ENCODE measurements at regions not wholly inside any gene's neighbourhood (a gene's known extent, or its start where the extent isn't known, plus 50 kb on each side); places are given as distances from the start of the nearest gene placed in this dataset.

- no peaks in the 10 kb centered on the region for H3K4me1 ChIP-seq (ENCODE audit: control insufficient read depth in 2 of 2, insufficient read depth in 2 of 2, low read length in 2 of 2)
- no peaks in the 10 kb centered on the region for H3K36me3 ChIP-seq (ENCODE audit: control insufficient read depth in 2 of 2, insufficient read depth in 2 of 2, low read length in 2 of 2)
Measured at GRCh38 chr14:98348505-98348904, 923.5 kb downstream of the BCL11B start.

DNA sequence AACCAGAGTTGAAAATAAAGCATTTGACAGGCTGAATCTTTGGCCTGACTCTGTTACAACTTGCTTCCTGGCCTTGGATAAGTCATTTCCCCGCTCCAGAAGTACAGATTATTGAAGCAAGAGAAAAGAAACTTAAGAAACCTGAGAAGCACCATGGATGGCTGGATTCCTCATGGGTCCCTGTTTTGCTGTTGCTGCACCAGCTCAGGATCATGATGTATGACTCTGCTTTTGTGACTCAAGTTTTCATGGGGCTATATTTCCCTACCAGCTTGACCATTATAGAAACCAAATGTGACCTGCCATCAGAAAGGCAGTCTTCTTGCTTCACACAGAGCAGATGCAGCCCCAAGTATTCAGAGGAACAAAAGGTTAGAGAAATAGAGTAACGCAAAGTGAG is 921.8 kb downstream of the BCL11B start:
- Histone ChIP-seq H3K36me3 (ENCODE audit: control insufficient read depth in 2 of 2, insufficient read depth in 2 of 2, low read length in 2 of 2) (no peaks in the 10 kb centered on the region), H3K4me1 (ENCODE audit: control insufficient read depth in 2 of 2, insufficient read depth in 2 of 2, low read length in 2 of 2) (no peaks in the 10 kb centered on the region), H3K27ac (ENCODE audit: low read depth in 2 of 2, low read length in 2 of 2) (no peak overlapping the region), H3K4me3 (ENCODE audit: low read length in 2 of 2) (no peak overlapping the region), H3K9ac (ENCODE audit: low read depth in 1 of 2, low read length in 2 of 2) (no peak overlapping the region), H3K27me3 (ENCODE audit: control insufficient read depth in 2 of 2, insufficient read depth in 2 of 2, low read length in 2 of 2) (no peaks in the 10 kb centered on the region), H3K9me3 (ENCODE audit: control insufficient read depth in 2 of 2, low read length in 2 of 2) (no peaks in the 10 kb centered on the region)

More at GRCh38 chr14:98348505-98348904, 923.5 kb downstream of the BCL11B start:
- Histone ChIP-seq H3K4me3 (ENCODE audit: low read length in 2 of 2) (no peak overlapping the region), H3K27me3 (ENCODE audit: control insufficient read depth in 2 of 2, insufficient read depth in 2 of 2, low read length in 2 of 2) (no peaks in the 10 kb centered on the region), H3K27ac (ENCODE audit: low read depth in 2 of 2, low read length in 2 of 2) (no peak overlapping the region), H3K9ac (ENCODE audit: low read depth in 1 of 2, low read length in 2 of 2) (no peak overlapping the region), H3K9me3 (ENCODE audit: control insufficient read depth in 2 of 2, low read length in 2 of 2) (no peaks in the 10 kb centered on the region)

- H3K27me3 ChIP-seq (ENCODE audit: control insufficient read depth in 2 of 2, insufficient read depth in 2 of 2, low read length in 2 of 2): no peaks in the 10 kb centered on the region
- H3K4me3 ChIP-seq (ENCODE audit: low read length in 2 of 2): no peak overlapping the region
Measured at GRCh38 chr14:98364961-98365360, 907.0 kb downstream of the BCL11B start.

GRCh38 chr14:98366429-98366828 is 905.6 kb downstream of the BCL11B start:
- no peaks in the 10 kb centered on the region for H3K27me3 ChIP-seq (ENCODE audit: control insufficient read depth in 2 of 2, insufficient read depth in 2 of 2, low read length in 2 of 2)
- no peaks in the 10 kb centered on the region for H3K9me3 ChIP-seq (ENCODE audit: control insufficient read depth in 2 of 2, low read length in 2 of 2)
- H3K9ac ChIP-seq (ENCODE audit: low read depth in 1 of 2, low read length in 2 of 2): no peak overlapping the region
- H3K4me1 ChIP-seq (ENCODE audit: control insufficient read depth in 2 of 2, insufficient read depth in 2 of 2, low read length in 2 of 2): no peaks in the 10 kb centered on the region
- no peaks in the 10 kb centered on the region for H3K36me3 ChIP-seq (ENCODE audit: control insufficient read depth in 2 of 2, insufficient read depth in 2 of 2, low read length in 2 of 2)
- H3K27ac ChIP-seq (ENCODE audit: low read depth in 2 of 2, low read length in 2 of 2): no peak overlapping the region
- H3K4me3 ChIP-seq (ENCODE audit: low read length in 2 of 2): no peak overlapping the region

More at GRCh38 chr14:98364961-98365360, 907.0 kb downstream of the BCL11B start:
- Histone ChIP-seq H3K4me1 (ENCODE audit: control insufficient read depth in 2 of 2, insufficient read depth in 2 of 2, low read length in 2 of 2) (no peaks in the 10 kb centered on the region), H3K9me3 (ENCODE audit: control insufficient read depth in 2 of 2, low read length in 2 of 2) (no peaks in the 10 kb centered on the region), H3K27ac (ENCODE audit: low read depth in 2 of 2, low read length in 2 of 2) (no peak overlapping the region), H3K36me3 (ENCODE audit: control insufficient read depth in 2 of 2, insufficient read depth in 2 of 2, low read length in 2 of 2) (no peaks in the 10 kb centered on the region), H3K9ac (ENCODE audit: low read depth in 1 of 2, low read length in 2 of 2) (no peak overlapping the region)

DNA sequence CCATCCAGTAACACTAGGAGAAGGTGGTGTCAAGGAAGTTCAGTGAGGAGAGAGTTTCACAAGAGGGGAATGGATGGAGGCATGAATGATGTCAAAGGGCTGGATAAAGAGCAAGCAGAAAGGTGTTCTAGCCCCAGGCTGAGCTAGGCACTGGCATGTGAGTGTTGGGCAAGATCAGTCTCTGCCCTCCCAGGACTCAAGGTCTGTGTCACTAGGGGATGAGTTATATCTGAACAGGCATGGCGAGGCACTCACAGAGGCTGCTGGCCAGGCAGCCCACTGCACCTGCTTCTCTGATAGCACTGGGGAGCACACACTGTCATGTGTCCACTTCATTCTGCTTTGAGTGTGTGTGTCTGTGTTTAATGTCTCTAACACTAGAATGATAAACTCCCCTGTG is 903.8 kb downstream of the BCL11B start:
- no peaks in the 10 kb centered on the region for H3K27me3 ChIP-seq (ENCODE audit: control insufficient read depth in 2 of 2, insufficient read depth in 2 of 2, low read length in 2 of 2)
- H3K4me1 ChIP-seq (ENCODE audit: control insufficient read depth in 2 of 2, insufficient read depth in 2 of 2, low read length in 2 of 2): no peaks in the 10 kb centered on the region
- H3K36me3 ChIP-seq (ENCODE audit: control insufficient read depth in 2 of 2, insufficient read depth in 2 of 2, low read length in 2 of 2): no peaks in the 10 kb centered on the region
- H3K27ac ChIP-seq (ENCODE audit: low read depth in 2 of 2, low read length in 2 of 2): no peak overlapping the region
- H3K4me3 ChIP-seq (ENCODE audit: low read length in 2 of 2): no peak overlapping the region
- H3K9ac ChIP-seq (ENCODE audit: low read depth in 1 of 2, low read length in 2 of 2): no peak overlapping the region
- H3K9me3 ChIP-seq (ENCODE audit: control insufficient read depth in 2 of 2, low read length in 2 of 2): no peaks in the 10 kb centered on the region

DNA sequence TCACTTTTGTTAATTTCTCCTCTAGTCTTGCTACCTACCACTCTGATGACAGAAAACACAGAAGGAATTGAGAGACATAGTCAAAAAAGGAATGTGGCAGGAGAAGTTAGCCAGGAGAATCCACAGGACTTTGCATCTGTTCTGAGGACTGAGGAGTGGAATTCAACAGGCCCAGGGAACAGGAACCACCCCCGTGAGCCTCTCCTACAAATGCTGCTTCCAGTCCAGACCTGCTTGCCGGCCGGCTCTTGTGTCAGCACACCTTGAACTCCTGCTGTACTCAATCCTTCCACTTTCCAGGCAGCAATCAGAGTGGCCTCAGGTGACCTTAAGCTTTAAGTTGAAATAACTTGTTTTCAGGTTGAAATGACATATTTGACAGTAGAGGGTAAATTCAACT is 903.1 kb downstream of the BCL11B start:
- no peaks in the 10 kb centered on the region for H3K4me1 ChIP-seq (ENCODE audit: control insufficient read depth in 2 of 2, insufficient read depth in 2 of 2, low read length in 2 of 2)
- H3K4me3 ChIP-seq (ENCODE audit: low read length in 2 of 2): no peak overlapping the region
- no peaks in the 10 kb centered on the region for H3K27me3 ChIP-seq (ENCODE audit: control insufficient read depth in 2 of 2, insufficient read depth in 2 of 2, low read length in 2 of 2)
- no peak overlapping the region for H3K27ac ChIP-seq (ENCODE audit: low read depth in 2 of 2, low read length in 2 of 2)
- no peaks in the 10 kb centered on the region for H3K9me3 ChIP-seq (ENCODE audit: control insufficient read depth in 2 of 2, low read length in 2 of 2)
- no peak overlapping the region for H3K9ac ChIP-seq (ENCODE audit: low read depth in 1 of 2, low read length in 2 of 2)
- H3K36me3 ChIP-seq (ENCODE audit: control insufficient read depth in 2 of 2, insufficient read depth in 2 of 2, low read length in 2 of 2): no peaks in the 10 kb centered on the region

DNA sequence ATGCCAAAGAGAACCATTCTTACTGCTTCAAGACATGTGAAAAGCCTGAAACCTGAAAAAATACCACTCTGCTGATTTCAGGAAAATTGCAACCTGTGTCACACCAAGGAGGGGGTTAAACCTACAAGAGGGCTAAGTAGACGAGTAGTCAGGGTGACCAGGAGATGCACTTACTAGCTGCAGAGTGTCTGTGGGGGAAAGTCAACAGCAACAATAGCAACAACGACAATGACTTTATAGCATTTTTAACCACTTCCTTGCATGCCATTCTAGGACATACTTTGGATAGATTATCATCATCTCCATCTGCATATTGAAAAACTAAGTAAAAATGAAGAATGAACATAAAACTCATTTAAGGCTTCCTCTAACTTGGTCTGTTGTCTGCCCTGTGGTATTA is 902.7 kb downstream of the BCL11B start:
- Histone ChIP-seq H3K4me1 (ENCODE audit: control insufficient read depth in 2 of 2, insufficient read depth in 2 of 2, low read length in 2 of 2) (no peaks in the 10 kb centered on the region), H3K36me3 (ENCODE audit: control insufficient read depth in 2 of 2, insufficient read depth in 2 of 2, low read length in 2 of 2) (no peaks in the 10 kb centered on the region), H3K9me3 (ENCODE audit: control insufficient read depth in 2 of 2, low read length in 2 of 2) (no peaks in the 10 kb centered on the region), H3K27ac (ENCODE audit: low read depth in 2 of 2, low read length in 2 of 2) (no peak overlapping the region), H3K9ac (ENCODE audit: low read depth in 1 of 2, low read length in 2 of 2) (no peak overlapping the region), H3K27me3 (ENCODE audit: control insufficient read depth in 2 of 2, insufficient read depth in 2 of 2, low read length in 2 of 2) (no peaks in the 10 kb centered on the region), H3K4me3 (ENCODE audit: low read length in 2 of 2) (no peak overlapping the region)

GRCh38 chr14:98370352-98370751 is 901.6 kb downstream of the BCL11B start:
- Histone ChIP-seq H3K27me3 (ENCODE audit: control insufficient read depth in 2 of 2, insufficient read depth in 2 of 2, low read length in 2 of 2) (no peaks in the 10 kb centered on the region), H3K36me3 (ENCODE audit: control insufficient read depth in 2 of 2, insufficient read depth in 2 of 2, low read length in 2 of 2) (no peaks in the 10 kb centered on the region), H3K27ac (ENCODE audit: low read depth in 2 of 2, low read length in 2 of 2) (no peak overlapping the region), H3K4me1 (ENCODE audit: control insufficient read depth in 2 of 2, insufficient read depth in 2 of 2, low read length in 2 of 2) (no peaks in the 10 kb centered on the region), H3K4me3 (ENCODE audit: low read length in 2 of 2) (no peak overlapping the region), H3K9me3 (ENCODE audit: control insufficient read depth in 2 of 2, low read length in 2 of 2) (no peaks in the 10 kb centered on the region), H3K9ac (ENCODE audit: low read depth in 1 of 2, low read length in 2 of 2) (no peak overlapping the region)

GRCh38 chr14:98371141-98371540 is 900.9 kb downstream of the BCL11B start:
- no peaks in the 10 kb centered on the region for H3K36me3 ChIP-seq (ENCODE audit: control insufficient read depth in 2 of 2, insufficient read depth in 2 of 2, low read length in 2 of 2)
- H3K9ac ChIP-seq (ENCODE audit: low read depth in 1 of 2, low read length in 2 of 2): no peak overlapping the region
- no peaks in the 10 kb centered on the region for H3K9me3 ChIP-seq (ENCODE audit: control insufficient read depth in 2 of 2, low read length in 2 of 2)
- no peak overlapping the region for H3K27ac ChIP-seq (ENCODE audit: low read depth in 2 of 2, low read length in 2 of 2)
- H3K27me3 ChIP-seq (ENCODE audit: control insufficient read depth in 2 of 2, insufficient read depth in 2 of 2, low read length in 2 of 2): no peaks in the 10 kb centered on the region
- H3K4me1 ChIP-seq (ENCODE audit: control insufficient read depth in 2 of 2, insufficient read depth in 2 of 2, low read length in 2 of 2): no peaks in the 10 kb centered on the region
- no peak overlapping the region for H3K4me3 ChIP-seq (ENCODE audit: low read length in 2 of 2)

- no peak overlapping the region for H3K9ac ChIP-seq (ENCODE audit: low read depth in 1 of 2, low read length in 2 of 2)
- no peak overlapping the region for H3K4me3 ChIP-seq (ENCODE audit: low read length in 2 of 2)
- H3K36me3 ChIP-seq (ENCODE audit: control insufficient read depth in 2 of 2, insufficient read depth in 2 of 2, low read length in 2 of 2): no peaks in the 10 kb centered on the region
- no peak overlapping the region for H3K27ac ChIP-seq (ENCODE audit: low read depth in 2 of 2, low read length in 2 of 2)
- H3K9me3 ChIP-seq (ENCODE audit: control insufficient read depth in 2 of 2, low read length in 2 of 2): no peaks in the 10 kb centered on the region
- H3K27me3 ChIP-seq (ENCODE audit: control insufficient read depth in 2 of 2, insufficient read depth in 2 of 2, low read length in 2 of 2): no peaks in the 10 kb centered on the region
- H3K4me1 ChIP-seq (ENCODE audit: control insufficient read depth in 2 of 2, insufficient read depth in 2 of 2, low read length in 2 of 2): no peaks in the 10 kb centered on the region
Measured at GRCh38 chr14:98374136-98374535, 897.9 kb downstream of the BCL11B start.

- H3K9ac ChIP-seq (ENCODE audit: low read depth in 1 of 2, low read length in 2 of 2): no peak overlapping the region
- H3K27me3 ChIP-seq (ENCODE audit: control insufficient read depth in 2 of 2, insufficient read depth in 2 of 2, low read length in 2 of 2): no peaks in the 10 kb centered on the region
- no peaks in the 10 kb centered on the region for H3K4me1 ChIP-seq (ENCODE audit: control insufficient read depth in 2 of 2, insufficient read depth in 2 of 2, low read length in 2 of 2)
- H3K36me3 ChIP-seq (ENCODE audit: control insufficient read depth in 2 of 2, insufficient read depth in 2 of 2, low read length in 2 of 2): no peaks in the 10 kb centered on the region
- no peak overlapping the region for H3K27ac ChIP-seq (ENCODE audit: low read depth in 2 of 2, low read length in 2 of 2)
- no peaks in the 10 kb centered on the region for H3K9me3 ChIP-seq (ENCODE audit: control insufficient read depth in 2 of 2, low read length in 2 of 2)
- H3K4me3 ChIP-seq (ENCODE audit: low read length in 2 of 2): no peak overlapping the region
Measured at GRCh38 chr14:98375566-98375965, 896.4 kb downstream of the BCL11B start.

Measured in mucosa of rectum (tissue), 2 donors.